LNCaP clone FGC (cell line): ENCODE measurements at regions not wholly inside any gene's neighbourhood (a gene's known extent, or its start where the extent isn't known, plus 50 kb on each side); places are given as distances from the start of the nearest gene placed in this dataset.
A peak's percentile ranks its signal among the peaks of the same experiment; 100 is the strongest.

Experiments used
- DNase-seq: peaks from one replicate; pipeline ENCODE4 v3.0.0-alpha.2; 2011; ENCODE audit warnings: low read depth
- H3K4me3 ChIP-seq: 2 replicates; pipeline ENCODE4 v1.5.1; 2011; ENCODE audit warnings: mild to moderate bottlenecking, low read depth, low read length, control low read depth
- CTCF ChIP-seq: IDR thresholded peaks from 2 replicates; pipeline ENCODE4 v1.5.1; 2012; ENCODE audit warnings: mild to moderate bottlenecking; ENCODE audit not compliant: control insufficient read depth, insufficient read depth; ENCODE audit errors: extremely low read depth

- DNase-seq, result no peak
- H3K4me3 ChIP-seq, result peak overlapping the region; percentile 32
- TF ChIP-seq CTCF, result no peak
These were observed 223.1 kb upstream of the TSHZ3 start for GRCh38 chr19:31572102-31572975.

DNA sequence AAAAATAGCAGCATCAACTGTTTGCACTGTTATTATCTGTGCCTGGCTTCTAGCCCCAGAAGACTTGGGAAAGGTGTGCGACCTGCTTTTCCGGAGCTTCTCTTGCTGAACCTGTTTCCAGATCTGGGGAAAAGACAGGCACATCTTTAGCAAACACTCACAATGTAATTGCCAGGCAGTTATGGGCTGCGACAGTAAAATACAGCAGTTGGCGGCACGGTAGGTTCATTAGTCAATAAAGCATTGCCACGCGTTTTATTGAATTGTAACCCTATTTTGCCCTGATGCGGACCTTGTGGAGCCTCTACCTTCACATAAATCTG, 223.7 kb upstream of the TSHZ3 start:
- TF ChIP-seq CTCF, result no peak
- peak overlapping the region; percentile 32 for H3K4me3 ChIP-seq
- DNase-seq, result peak; percentile 97

DNA sequence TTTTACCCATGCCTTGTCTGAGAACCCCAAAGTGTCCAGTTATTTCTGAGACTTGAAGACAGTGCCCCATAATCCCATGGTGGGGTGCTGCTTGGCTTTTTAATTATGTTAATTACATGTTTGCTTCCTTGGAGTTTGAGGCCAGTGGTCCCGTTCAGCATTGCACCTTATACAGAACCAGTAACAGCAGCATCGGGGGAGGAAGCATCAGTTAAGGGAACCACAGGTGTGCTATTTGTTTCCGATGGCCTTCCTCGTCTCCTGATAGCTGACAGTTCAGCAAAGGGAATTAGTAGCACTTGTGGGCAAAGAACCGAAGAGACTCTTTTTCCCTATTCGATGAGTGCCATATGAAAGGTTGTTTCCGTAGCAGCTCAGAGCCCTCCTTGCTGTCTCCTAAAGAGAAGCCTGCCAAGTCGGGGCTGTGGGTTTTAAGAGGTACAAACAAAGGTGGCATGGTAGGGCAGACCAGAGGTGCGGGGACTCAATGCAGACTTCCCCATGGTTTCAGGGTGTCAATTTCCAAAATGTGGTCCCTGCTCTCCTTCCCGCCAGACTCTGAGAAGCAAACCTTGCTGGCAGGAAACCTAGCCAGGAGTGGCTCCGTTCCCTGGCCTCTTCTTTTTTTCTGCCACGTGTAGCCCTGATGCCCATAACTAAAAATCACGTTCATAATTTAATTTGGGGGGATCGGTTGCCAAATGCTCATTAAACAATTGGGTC, 225.2 kb upstream of the TSHZ3 start:
- no peak for DNase-seq
- TF ChIP-seq CTCF, result no peak
- H3K4me3 ChIP-seq, result no peak overlapping the region

DNA sequence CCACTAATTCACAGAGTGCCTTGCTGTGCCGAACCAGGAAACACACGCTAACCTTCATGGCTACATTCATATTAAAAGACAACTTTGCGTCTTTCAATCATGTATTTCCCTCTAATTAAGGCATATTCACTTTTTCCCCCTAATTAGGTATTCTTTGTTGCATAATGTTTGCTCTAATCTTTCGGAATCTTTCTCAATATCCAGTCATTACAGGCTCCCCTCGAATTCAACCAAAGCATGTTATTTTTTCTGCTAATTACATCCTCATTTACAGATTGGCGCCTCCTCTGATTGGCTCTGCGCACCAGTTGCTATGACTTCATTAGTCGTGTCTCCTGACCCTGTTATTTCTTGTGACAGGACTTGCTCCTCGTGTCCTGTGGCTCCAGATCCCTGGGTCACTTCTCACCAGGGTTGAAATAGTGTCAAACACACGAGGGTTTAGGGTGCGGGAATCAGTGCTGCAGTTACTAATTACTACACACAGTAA, 226.7 kb upstream of the TSHZ3 start:
- no peak for TF ChIP-seq CTCF
- DNase-seq, result no peak
- no peak overlapping the region for H3K4me3 ChIP-seq

- DNase-seq, result no peak
- H3K4me3 ChIP-seq, result no peak overlapping the region
- TF ChIP-seq CTCF, result no peak
These were observed 229.1 kb upstream of the TSHZ3 start for GRCh38 chr19:31578326-31578725.

GRCh38 chr19:31583148-31583547, 233.9 kb upstream of the TSHZ3 start:
- TF ChIP-seq CTCF, result no peak
- no peak overlapping the region for H3K4me3 ChIP-seq
- no peak for DNase-seq
